HG02798 (cell line): ENCODE measurements at regions not wholly inside any gene's neighbourhood (a gene's known extent, or its start where the extent isn't known, plus 50 kb on each side); places are given as distances from the start of the nearest gene placed in this dataset.
"Not testable (repeated sequence)": the region's sequence is repeated elsewhere in the genome, so short reads cannot be mapped to it uniquely, and the experiment has no call there.

Experiments
- ATAC-seq: cut with Tn5 transposase; IDR thresholded peaks from one replicate; pipeline ENCODE4 v1.9.1; 2021; ENCODE audit warnings: mild to moderate bottlenecking; ENCODE audit not compliant: unreplicated experiment, poor library complexity

DNA sequence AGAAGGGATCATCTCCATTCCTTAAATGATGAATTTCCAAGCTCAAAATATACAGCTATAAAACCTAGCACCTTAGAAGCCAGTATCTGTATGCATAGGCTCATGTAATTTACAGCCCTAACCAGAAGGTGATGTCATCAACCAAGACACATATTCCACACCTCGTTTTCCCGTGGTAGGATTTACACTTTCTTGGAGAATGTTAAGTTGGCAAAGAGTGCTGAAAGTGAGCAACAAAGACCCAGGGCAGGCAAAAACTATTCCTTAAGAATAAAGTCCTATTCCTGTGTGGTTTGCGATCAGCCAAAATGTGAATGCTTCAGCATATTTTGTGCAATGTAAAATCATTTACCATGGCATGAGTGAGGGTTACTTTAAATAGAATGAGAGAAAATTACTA, 247.1 kb downstream of the OSR1 start:
- ATAC-seq = no peak

DNA sequence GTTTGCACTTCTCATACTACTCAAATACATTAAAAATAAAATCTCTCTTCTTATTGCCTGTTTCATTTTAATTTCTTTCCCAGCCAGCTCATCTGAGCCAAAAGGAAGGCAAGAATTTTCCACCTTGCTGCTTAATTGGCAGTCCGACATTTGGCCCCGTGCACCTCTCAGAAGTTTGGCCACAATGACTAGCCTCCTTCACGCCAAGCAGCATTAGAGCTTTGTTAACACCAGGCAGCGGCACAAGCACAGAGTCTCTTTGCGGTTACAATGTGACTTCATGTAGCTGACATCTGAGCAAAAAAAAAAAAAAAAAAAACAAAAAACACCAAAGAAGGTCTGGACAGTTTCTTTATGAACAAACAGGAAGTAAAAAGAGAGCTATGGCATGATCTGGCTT, 248.9 kb downstream of the OSR1 start:
- ATAC-seq = no peak

DNA sequence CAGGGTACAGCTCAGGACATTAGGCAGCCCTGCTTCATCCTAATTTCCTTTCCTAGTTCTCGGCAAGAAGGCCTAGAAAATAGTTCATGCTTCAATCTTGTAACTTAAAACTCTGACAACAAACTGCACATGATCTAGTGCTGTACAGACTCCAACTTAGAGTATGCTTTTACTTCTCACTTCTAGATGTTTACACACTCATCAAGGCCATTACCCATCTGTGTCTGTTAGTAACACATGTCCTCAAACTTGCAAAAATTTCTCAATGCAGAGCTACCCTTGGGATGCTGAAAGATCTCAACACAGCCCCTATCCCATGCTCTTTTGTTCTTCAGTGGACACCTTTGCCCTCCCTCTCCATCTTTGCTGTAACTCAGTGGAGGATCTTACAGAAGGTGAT, 252.0 kb downstream of the OSR1 start:
- ATAC-seq = no peak

DNA sequence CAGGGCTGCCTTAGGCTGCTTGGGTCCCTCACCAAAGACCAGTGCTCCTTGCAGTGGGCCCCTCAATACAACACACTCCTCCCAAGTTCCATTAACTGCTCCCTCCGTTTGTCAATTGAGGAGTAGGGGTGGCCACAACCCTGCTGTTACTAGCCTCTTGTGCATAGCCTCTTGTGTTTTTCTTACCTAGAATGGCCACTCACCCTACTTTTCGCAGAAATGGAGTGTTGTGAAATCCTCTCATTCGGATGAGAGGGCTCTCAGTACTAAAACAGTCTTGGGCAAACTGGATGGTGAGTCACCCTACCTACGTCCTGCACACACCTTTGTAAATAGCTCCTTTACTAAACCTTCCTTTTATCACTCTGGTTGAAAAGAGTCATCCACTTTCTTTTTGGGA, 253.9 kb downstream of the OSR1 start:
- ATAC-seq = no peak

DNA sequence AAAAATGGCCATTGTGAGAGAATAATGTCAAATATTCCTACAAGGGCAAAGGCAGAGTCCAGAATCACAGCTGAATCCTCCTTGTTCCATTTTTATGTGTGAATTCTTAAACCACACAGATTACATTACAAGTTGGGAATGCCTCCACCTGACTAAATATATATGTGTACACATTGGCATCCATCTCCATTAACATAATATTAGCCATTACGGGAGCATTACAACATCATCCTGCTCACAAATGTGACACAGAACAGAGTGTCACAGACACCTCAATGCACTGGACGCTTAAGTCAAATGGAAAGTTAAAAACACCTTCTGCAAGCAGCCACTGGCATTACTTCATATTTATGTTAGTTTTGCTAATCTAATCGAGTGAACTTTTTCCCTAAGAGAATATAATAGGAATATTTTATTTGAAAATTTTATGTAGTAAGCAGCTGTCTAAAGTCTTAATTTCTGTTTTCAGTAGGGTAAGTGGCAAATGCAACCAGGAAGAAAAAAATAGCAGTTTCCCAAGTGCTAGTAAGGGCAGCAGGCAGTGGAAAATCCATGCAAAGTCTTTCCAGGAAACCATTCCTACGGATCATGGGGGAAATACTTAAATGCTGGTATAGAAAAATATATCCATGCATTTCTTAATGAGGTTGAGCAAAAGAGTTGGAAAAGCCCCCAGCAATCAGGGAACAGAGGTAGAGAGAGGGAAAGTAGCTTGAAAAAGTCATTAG, 255.6 kb downstream of the OSR1 start:
- ATAC-seq = no peak

DNA sequence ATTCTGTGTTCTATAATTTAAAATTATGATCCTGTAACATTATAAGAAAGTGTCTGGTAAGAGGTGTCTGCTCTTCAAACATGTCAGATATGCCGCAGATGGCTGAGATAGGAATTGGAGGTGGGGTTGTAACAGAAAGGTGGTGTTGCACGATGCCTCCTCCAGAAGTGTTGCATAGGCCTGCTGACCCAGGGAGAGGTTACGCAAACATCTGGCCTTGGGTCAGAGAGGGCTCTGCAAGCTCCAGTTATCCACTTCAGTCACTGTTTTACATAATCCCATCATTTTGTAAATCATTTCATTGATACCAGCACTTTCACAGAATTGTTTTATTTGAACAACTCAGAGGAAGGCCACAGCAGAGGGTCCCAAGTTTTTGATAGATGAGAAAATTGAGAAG, 256.5 kb downstream of the OSR1 start:
- ATAC-seq = no peak

DNA sequence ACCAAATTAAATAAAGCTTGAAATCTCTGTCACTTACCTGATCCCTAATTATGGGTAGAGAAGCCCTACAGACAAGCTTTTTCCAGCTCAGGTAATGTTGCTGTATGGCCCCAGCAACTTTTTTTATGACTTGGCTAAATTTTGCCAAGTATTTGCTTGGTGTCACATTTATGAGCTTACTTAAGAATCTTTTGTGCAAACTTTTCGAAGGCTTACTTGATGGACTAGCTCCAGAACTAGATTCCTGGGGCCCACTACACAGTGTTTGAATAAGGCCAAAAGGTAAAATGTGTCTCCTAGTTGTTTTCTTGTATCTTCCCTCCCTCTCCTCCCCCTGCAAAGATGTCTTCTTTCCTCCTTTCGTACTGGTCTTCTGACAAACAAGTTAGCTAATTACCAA, 257.9 kb downstream of the OSR1 start:
- ATAC-seq = no peak

DNA sequence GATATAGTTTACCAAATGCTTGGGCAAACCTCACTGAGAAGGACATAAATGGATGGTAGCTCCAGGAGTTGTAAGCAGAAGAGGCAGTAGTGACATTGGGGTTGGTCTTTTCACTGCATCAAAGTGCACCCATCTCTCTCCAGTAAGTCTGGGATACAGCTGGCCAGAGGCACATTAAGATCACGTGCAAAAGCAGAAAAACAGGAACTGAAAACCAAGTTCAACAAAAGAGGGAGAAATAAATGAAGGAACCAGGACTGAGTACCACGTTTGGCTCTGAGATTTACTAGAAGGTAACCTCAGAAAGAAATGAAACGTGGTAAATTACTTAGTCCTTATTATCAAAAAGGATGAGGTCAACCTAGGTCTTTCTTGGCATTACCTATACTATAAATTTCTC, 259.2 kb downstream of the OSR1 start:
- ATAC-seq = no peak

DNA sequence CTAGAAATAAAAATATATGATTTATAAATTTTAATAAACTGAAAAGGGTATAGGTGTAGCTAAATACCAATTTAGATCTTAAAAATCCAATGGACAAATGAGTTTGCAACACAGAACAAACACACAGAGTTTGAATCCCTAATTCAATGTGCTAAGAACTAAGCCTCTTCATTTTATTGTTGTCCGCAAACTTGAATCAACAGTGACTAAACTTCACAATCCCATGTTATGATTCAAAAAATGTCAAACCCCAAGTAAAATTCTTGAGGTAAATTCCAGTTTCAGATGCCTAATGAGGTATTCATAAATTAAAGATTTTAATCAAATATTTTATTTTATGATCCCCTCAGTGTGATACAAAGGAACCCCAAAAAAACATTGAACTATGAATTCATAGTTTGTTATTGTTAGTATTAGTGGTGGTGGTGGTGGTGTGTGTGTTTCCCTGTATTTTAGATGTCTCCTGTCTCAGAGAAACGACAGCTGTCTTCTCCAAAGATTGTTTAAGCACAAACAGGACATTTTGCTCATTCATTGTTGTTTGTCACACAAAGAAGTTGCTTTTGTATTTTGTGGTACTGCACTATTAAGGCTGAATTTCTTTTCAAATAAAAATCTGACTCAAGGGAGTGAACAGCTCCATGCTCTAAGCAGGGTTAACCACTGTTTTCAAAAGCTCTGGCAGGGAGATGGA, 259.8 kb downstream of the OSR1 start:
- no peak for ATAC-seq

DNA sequence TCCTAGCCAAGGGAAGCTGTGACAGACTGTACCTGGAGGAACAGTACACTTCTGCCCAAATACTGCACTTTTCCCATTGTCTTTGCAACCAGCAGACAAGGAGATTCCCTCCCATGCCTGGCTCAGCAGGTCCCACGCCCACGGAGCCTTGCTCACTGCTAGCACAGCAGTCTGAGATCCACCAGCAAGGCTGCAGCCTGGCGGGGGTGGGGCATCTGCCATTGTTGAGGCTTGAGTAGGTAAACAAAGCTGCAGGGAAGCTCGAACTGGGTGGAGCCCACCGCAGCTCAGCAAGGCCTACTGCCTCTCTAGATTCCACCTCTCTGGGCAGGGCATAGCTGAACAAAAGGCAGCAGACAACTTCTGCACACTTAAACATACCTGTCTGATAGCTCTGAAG, 268.9 kb downstream of the OSR1 start:
- ATAC-seq = not testable (repeated sequence)

DNA sequence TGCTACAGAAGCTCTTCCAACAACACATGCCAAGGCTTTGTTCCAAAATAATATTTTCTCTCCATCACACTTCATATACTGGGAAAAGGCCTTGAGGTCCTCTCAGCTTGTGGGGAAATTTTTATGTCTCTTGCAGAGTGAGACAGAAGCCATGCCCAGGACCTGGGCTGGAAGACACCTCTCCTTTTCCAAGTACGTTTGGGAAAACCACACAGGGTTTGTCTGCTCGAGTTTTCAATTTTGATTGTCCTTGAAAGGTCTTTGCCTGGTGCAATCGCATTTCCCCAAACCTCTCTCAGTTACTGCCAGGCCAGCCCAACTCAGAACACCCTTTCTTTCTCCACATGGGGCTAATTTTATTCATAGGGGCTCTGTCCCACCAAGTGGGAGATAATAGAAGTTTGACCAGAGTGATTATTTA, 272.2 kb downstream of the OSR1 start:
- no peak for ATAC-seq

DNA sequence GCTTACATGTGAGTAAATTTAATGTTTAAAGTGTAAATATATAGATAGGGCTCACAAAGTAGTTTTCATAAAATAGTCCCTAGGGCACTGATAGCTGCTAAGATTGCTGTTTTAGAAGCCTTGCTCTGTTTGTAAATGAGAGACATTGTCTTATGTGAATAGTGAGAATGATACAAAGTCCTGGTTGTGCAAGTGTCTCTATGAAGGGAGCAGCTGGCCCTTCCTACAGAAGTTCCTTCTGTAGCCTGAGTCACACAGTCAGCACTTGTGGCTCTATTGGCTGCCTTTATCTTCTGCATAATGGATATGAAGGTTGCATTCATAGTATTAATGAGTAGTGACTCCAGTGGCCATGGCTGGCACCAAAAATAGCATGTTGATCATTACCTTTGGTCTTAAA, 279.7 kb downstream of the OSR1 start:
- ATAC-seq = no peak

DNA sequence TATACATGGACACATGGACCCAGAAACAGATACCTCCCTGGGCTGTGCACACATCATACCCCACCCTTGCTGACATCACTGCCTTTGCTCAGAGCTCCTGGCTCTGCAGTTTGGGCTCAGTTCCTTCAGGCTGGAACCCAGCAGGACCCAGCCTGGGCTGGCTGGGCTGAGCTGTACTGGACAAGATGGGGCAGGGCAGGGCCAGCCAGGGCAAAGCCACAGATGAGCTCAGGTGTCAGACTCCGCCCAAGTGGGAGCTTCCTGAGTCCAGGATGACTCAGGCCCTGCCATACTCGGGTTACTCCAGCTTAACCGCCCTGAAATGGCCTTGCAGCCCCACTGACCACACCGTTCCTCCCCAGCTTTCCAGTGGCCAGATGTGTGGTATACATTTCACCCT, 284.9 kb downstream of the OSR1 start:
- no peak for ATAC-seq

DNA sequence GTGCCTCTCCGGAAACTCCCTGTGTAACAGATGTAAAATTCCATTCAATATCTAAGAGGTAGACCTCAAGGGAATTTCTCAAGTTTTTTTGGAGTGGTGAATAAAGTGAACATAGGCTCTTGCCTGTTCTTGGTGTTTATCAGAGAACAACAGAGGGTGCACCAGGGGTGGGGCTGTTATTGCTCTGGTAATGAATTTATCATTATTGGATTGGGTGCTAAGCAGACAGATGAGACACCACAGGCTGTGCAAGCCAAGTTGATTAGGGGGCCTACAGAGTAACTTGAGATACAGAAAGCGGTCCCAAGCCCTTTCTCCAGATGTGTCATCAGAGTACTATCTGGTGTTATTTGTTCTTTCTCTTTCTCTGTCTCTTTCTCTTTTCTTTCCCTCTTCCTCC, 286.3 kb downstream of the OSR1 start:
- ATAC-seq = no peak

DNA sequence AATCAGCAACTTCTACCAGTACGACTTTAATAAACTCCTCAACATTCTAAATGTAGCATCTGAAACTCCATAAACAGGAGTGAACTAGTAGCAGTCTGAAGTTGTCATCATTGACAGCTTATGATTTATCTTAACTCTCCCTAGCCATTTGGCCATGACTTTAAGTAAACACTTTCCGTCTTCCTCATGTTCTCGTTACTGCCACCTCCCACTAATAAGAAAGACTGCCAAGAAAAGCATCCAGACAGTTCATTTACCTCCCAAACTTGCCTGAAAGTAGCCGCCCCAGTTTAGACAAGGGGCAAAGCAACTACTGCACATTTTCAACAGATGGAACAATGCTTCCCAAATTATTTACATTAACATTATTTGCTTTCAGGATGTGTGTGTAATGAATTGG, 287.5 kb downstream of the OSR1 start:
- no peak for ATAC-seq

DNA sequence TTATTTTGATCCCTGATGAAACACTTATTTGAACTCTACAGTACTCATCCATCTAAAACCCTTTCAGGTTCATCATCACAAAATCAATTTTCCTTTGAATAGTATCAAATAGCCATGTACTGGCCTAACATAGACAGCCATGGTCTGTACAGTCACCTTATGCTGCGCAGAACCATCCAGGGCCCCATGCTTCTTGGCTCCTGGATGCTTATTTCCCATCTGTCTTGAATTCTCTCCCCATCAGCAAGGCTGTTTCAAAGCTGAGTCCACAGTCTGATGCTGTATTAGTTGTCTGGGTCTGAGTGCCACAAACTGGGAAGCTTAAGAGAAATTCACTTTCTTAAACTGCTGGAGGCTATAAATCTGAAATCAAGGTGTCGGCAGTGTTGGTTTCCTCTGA, 290.2 kb downstream of the OSR1 start:
- ATAC-seq = no peak

DNA sequence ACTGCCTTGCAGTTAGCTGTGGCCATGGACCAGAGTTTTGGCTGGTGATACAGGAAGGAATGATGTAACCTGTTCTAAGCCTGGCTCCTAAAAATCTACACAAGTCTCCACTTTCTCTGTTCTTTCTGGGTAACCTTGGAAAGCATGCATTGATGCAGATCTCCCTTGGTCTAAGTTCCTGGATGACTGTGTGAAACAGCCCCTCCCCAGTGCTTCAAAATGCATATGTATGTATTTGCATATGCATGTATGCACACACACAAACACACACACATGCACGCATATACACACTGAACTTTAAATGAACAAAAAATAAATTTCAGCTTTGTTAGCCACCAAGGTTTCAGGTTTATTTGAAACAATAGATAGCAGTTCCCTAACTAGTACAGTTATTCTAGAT, 296.1 kb downstream of the OSR1 start:
- no peak for ATAC-seq

DNA sequence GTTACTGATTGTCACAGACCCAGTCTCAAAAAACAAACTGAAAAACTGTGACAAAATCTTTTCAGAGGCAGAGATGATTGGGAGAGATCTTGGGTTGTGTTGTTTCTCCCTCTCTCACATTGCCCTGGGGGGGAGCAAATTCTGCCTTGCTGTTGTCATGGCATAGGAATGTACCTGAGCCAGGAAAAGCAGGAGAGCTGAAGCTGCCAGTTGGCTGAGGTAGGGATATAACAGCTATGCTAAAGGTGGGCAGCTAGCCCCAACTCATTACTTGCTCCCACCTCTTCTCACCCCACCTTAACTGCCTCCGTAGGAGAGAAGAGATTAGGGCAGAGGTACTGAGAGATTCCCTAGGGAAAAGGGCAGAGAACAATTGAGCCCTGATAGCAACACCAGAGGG, 299.3 kb downstream of the OSR1 start:
- no peak for ATAC-seq

DNA sequence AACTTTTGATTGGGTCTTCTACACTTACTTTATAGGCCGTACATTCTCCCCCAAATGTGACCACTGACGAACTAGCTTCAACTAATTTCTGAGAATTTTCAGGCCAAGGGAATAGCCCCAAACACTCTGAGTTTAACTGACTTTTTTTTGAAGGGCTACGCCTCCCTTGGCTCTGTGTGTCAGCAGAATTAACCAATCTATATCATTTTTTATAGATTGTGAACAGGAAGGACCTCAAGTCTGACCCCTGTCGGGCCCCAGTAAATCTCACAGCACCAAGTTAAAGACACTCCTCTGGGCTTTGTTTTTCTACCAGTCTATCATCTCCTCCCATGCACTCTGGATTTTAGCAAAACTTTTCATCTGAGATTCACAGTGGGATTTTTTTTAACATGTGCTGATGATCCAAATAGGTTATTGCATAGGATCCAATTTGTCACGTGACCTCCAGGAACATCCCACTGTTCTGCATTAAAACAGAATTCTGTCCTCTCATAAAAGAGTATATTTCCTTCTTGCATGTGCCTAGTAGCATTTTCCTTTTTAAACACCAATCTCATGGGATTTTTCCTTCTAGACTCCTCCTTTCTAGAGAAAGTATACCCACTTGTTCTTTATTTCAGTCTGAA, 307.1 kb downstream of the OSR1 start:
- no peak for ATAC-seq

DNA sequence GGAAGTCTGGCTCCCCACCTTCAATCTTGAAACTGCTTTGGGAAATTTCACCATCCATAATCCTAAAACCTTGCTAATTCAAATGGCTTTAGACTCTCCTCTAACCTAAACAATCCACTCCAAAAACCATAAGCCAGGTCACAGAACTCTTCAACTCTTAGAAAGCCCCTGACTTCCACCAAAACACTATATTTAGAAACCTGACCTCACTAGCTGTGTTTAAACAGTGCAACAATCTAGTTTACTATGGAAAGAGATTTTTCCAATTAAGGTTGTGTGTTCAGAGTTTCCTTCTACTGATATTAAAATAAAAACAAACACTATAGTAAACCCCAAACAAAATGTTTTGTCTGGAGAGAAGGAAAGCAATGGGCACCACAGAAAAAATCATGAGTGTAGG, 308.1 kb downstream of the OSR1 start:
- no peak for ATAC-seq

DNA sequence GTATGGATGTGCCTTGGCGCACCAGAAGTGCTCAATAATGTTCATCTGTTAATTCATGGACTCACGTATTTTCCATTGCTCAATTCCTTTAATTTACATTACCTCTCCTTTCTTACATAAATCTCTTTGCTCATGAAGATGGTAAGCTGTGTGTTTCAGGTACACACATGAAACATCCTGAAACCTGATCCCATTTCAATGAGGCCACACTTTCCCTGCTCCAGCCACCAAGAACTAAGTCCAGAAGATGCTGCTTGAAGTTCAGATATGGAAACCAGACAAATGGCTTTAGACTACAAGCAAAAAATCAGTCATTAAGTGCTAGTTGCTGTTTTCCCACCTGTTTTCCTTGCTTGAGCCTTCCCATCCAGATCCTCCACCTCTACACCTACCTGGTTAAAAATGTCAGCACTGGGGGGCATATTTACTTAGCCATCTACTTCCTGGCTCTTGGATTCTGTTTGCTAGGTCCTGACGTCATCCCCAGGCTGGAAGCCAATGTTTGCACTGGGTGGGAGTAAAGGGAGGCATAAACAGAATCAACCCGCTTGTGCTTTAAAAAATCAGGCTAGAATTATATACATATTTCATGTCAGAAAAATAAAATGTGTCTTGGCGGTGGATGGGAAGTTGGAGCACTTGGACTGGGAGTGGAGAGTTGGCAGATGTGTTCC, 309.7 kb downstream of the OSR1 start:
- ATAC-seq = no peak
